B cell (primary cell): ENCODE measurements at regions not wholly inside any gene's neighbourhood (a gene's known extent, or its start where the extent isn't known, plus 50 kb on each side); places are given as distances from the start of the nearest gene placed in this dataset.

ENCODE experiments used
- ATAC-seq: fragments of 200-7000 bp; cut with Tn5 transposase; one replicate; pipeline ENCODE4 v1.10.0; 2021; ENCODE audit warnings: low read depth, mild to moderate bottlenecking, moderate number of reproducible peaks, moderate library complexity
- CTCF ChIA-PET: fragments of 350-600 bp; sonication (Branson Sonifier 250); formaldehyde crosslinking; loops from one replicate; lab custom pipeline; 2021; ENCODE audit warnings: antibody characterized with exemption, inconsistent platforms; lab: Charles Lee
- POLR2A ChIA-PET: fragments of 350-600 bp; sonication (Branson Sonifier 250); formaldehyde crosslinking; loops from one replicate; lab custom pipeline; 2021; ENCODE audit warnings: antibody characterized with exemption; lab: Charles Lee
- DNase-seq: peaks from one replicate; pipeline ENCODE4 v3.0.0; 2013
- H2AFZ ChIP-seq: 2 replicates; pipeline ENCODE4 v1.6.1; 2012; ENCODE audit warnings: mild to moderate bottlenecking, low read depth, low read length; ENCODE audit not compliant: insufficient read depth, poor library complexity, severe bottlenecking
- H3K27ac ChIP-seq, 2 donors: 1 replicate in 1 of 2; 2 replicates in 1 of 2; pipeline ENCODE4 v1.5.1; 2012 to 2013; ENCODE audit warnings: low read length in 2 of 2, mild to moderate bottlenecking in 2 of 2, moderate library complexity in 1 of 2
- H3K27me3 ChIP-seq, 4 experiments: fragments of 200-600 bp in 1 of 4; sonication (generic) in 1 of 4; replicated peaks in 1 of 4; 1 replicate in 2 of 4; 2 replicates in 2 of 4; pipeline versions ENCODE4 v1.6.1 to v1.7.0; 2013 to 2016; ENCODE audit warnings: low read length in 3 of 4, mild to moderate bottlenecking in 2 of 4, mixed read lengths in 1 of 4, moderate library complexity in 1 of 4; ENCODE audit not compliant: insufficient read depth in 4 of 4, control insufficient read depth in 3 of 4; ENCODE audit errors: control extremely low read depth in 1 of 4
- H3K36me3 ChIP-seq, 2 experiments: replicated peaks in 1 of 2; 1 replicate in 1 of 2; 2 replicates in 1 of 2; pipeline versions ENCODE4 v1.6.1 to v1.7.1; 2013; ENCODE audit warnings: low read length in 1 of 2; ENCODE audit not compliant: insufficient read depth in 2 of 2, control insufficient read depth in 1 of 2; ENCODE audit errors: control extremely low read depth in 1 of 2, extremely low read depth in 1 of 2
- H3K4me1 ChIP-seq, 2 donors: fragments of 200-600 bp in 1 of 2; sonication (generic) in 1 of 2; 1 replicate in 1 of 2; 2 replicates in 1 of 2; pipeline versions ENCODE4 v1.5.1 to v1.6.1; 2013 to 2017; ENCODE audit warnings: low read length in 2 of 2; ENCODE audit not compliant: control insufficient read depth in 2 of 2, insufficient read depth in 2 of 2
- H3K4me2 ChIP-seq: replicated peaks from 2 replicates; pipeline ENCODE3; 2012; ENCODE audit warnings: mild to moderate bottlenecking, low read depth, low read length; ENCODE audit not compliant: poor library complexity, severe bottlenecking
- H3K4me3 ChIP-seq, 5 experiments: fragments of 200-600 bp in 1 of 5; sonication (generic) in 1 of 5; 1 replicate in 3 of 5; 2 replicates in 2 of 5; pipeline versions ENCODE4 v1.5.1 to v1.7.0; 2011 to 2016; ENCODE audit warnings: low read length in 4 of 5, mild to moderate bottlenecking in 4 of 5, low read depth in 2 of 5, control low read depth in 1 of 5, moderate library complexity in 1 of 5; ENCODE audit not compliant: insufficient read depth in 1 of 5; ENCODE audit errors: control extremely low read depth in 1 of 5, extremely low read depth in 1 of 5
- H3K79me2 ChIP-seq: fragments of 200-600 bp; sonication (generic); one replicate; pipeline ENCODE4 v1.6.0; 2016; ENCODE audit warnings: low read length; ENCODE audit not compliant: control insufficient read depth, insufficient read depth
- H3K9ac ChIP-seq: fragments of 200-600 bp; sonication (generic); 2 replicates; pipeline ENCODE4 v1.6.1; 2017; ENCODE audit warnings: mild to moderate bottlenecking, low read length, moderate library complexity
- H3K9me3 ChIP-seq, 3 donors: one replicate each; pipeline versions ENCODE4 v1.6.1 to v1.7.1; 2013; ENCODE audit warnings: low read length in 2 of 3; ENCODE audit not compliant: control insufficient read depth in 2 of 3, insufficient read depth in 1 of 3; ENCODE audit errors: control extremely low read depth in 1 of 3
- H4K20me1 ChIP-seq: 2 replicates; pipeline ENCODE4 v1.6.0; 2012; ENCODE audit warnings: mild to moderate bottlenecking, low read length; ENCODE audit not compliant: insufficient read depth, control insufficient read depth, poor library complexity, severe bottlenecking
- H3K27ac Mint-ChIP-seq: one replicate; pipeline ENCODE4 v1.8.0; 2021; ENCODE audit warnings: mixed read lengths
- H3K27me3 Mint-ChIP-seq: one replicate; pipeline ENCODE4 v1.8.0; 2021; ENCODE audit warnings: mixed read lengths
- H3K4me1 Mint-ChIP-seq: one replicate; pipeline ENCODE4 v1.8.0; 2021; ENCODE audit warnings: mixed read lengths
- H3K4me3 Mint-ChIP-seq: one replicate; pipeline ENCODE4 v1.8.0; 2021; ENCODE audit warnings: mixed read lengths
- H3K9me3 Mint-ChIP-seq: one replicate; pipeline ENCODE4 v1.8.0; 2022; ENCODE audit warnings: mixed read lengths; ENCODE audit not compliant: insufficient read depth
- CTCF ChIP-seq: fragments of 200-600 bp; IDR thresholded peaks from one replicate; pipeline ENCODE4 v1.8.0; 2022; ENCODE audit warnings: antibody characterized with exemption, mild to moderate bottlenecking
- EZH2 ChIP-seq: IDR thresholded peaks from 2 replicates; pipeline ENCODE4 v1.6.1; 2012; ENCODE audit warnings: borderline replicate concordance, low read depth, mild to moderate bottlenecking, moderate library complexity, low read length; ENCODE audit not compliant: insufficient read depth, poor library complexity, severe bottlenecking
- WGBS: methylation state at CpG from one replicate; pipeline ENCODE4 v1.1.5; 2013; ENCODE audit warnings: missing lambda C conversion rate; ENCODE audit not compliant: insufficient coverage; 5-methylcytosine and 5-hydroxymethylcytosine counted together
- intact Hi-C: fragments of 100-400 bp; cut with micrococcal nuclease; formaldehyde crosslinking; loops from one replicate; pipeline ENCODE4 v1.10.0; 2022

- no peak overlapping the region for H2AFZ ChIP-seq
- intact Hi-C loops: no loop called here
These were observed 77.3 kb upstream of the IL2 start for GRCh38 chr4:122533841-122534240.

GRCh38 chr4:122532766-122533165 is 76.2 kb upstream of the IL2 start:
- no peak for ATAC-seq
- no peak overlapping the region for H3K4me2 ChIP-seq
- H3K36me3 ChIP-seq: no peaks in the 10 kb centered on the region
- H3K27ac Mint-ChIP-seq: no peak overlapping the region
- WGBS: 88% methylated on average over 1 of the region's 2 CpGs
- H3K4me3 ChIP-seq: no peak overlapping the region
- DNase-seq: no peak
- no peaks in the 10 kb centered on the region for H3K79me2 ChIP-seq
- TF ChIP-seq EZH2 (no peak), CTCF (no peak)
- ChIA-PET CTCF (no interaction called here), POLR2A (no interaction called here)
- peaks cover 3% of the 10 kb centered on the region for H3K27me3 Mint-ChIP-seq
- intact Hi-C loops: no loop called here
- no peak overlapping the region for H3K27ac ChIP-seq
- no peaks in the 10 kb centered on the region for H3K4me1 ChIP-seq
- H3K9ac ChIP-seq: no peak overlapping the region
- H3K27me3 ChIP-seq: no peaks in the 10 kb centered on the region
- H4K20me1 ChIP-seq: no peaks in the 10 kb centered on the region
- H3K9me3 ChIP-seq: no peaks in the 10 kb centered on the region
- peaks cover 5% of the 10 kb centered on the region for H3K9me3 Mint-ChIP-seq
- H3K4me3 Mint-ChIP-seq: no peak overlapping the region
- no peaks in the 10 kb centered on the region for H3K4me1 Mint-ChIP-seq
- no peak overlapping the region for H2AFZ ChIP-seq

More at GRCh38 chr4:122533841-122534240, 77.3 kb upstream of the IL2 start:
- no peaks in the 10 kb centered on the region for H3K4me1 ChIP-seq
- DNase-seq (no peak), ATAC-seq (no peak)
- ChIA-PET CTCF (interaction anchor here (0.6 kb wide), 1 partner anchor 12 kb away, joined by 3 read pairs; no protein-coding TSS in a partner anchor), POLR2A (no interaction called here)
- Mint-ChIP-seq H3K9me3 (peaks cover 5% of the 10 kb centered on the region), H3K27me3 (no peaks in the 10 kb centered on the region), H3K27ac (no peak overlapping the region), H3K4me1 (no peaks in the 10 kb centered on the region), H3K4me3 (no peak overlapping the region)
- no peaks in the 10 kb centered on the region for H3K79me2 ChIP-seq
- no peaks in the 10 kb centered on the region for H4K20me1 ChIP-seq
- no peak for TF ChIP-seq CTCF
- H3K36me3 ChIP-seq: no peaks in the 10 kb centered on the region
- 100% methylated on average over 1 of the region's 2 CpGs for WGBS
- H3K4me3 ChIP-seq: no peak overlapping the region
- H3K4me2 ChIP-seq: no peak overlapping the region
- H3K9ac ChIP-seq: no peak overlapping the region
- no peaks in the 10 kb centered on the region for H3K9me3 ChIP-seq
- H3K27ac ChIP-seq: no peak overlapping the region
- H3K27me3 ChIP-seq: no peaks in the 10 kb centered on the region
